ENCODE measurements at regions not wholly inside any gene's neighbourhood (a gene's known extent, or its start where the extent isn't known, plus 50 kb on each side); places are given as distances from the start of the nearest gene placed in this dataset.

DNA sequence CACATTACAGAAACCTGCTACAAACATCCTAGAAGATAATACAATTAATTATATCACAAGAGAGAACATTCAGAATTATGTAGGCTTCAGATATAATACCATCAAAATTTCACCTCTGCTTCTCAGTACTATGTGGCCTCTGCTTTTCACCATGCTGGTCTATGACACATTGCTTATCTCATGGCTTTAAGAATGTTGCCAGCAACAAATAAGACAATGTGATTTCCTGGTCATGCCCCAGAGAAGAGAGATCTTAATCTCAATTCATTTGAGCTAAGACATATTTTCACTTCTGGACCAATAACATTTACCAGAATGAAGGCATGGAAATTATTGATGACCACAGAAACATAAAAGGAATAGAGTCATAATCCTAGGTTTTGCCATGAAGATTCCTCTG is 1233.4 kb upstream of the ADGRL3 start:
- no peak for TF ChIP-seq SIN3A (IDR thresholded peaks at IDR 0.05; ENCODE audit: borderline replicate concordance, insufficient read depth, low read length)
- TF ChIP-seq FOXP2 (optimal IDR thresholded peaks at IDR 0.05; ENCODE audit: borderline replicate concordance, extremely low read depth, extremely low read length, insufficient read depth), result no peak

All from PFSK-1 (cell line).